Fibroblast of lung (primary cell): ENCODE measurements at regions not wholly inside any gene's neighbourhood (a gene's known extent, or its start where the extent isn't known, plus 50 kb on each side); places are given as distances from the start of the nearest gene placed in this dataset.

ENCODE experiments used
- DNase-seq, 2 donors: peaks; one replicate each; pipeline versions ENCODE4 v3.0.0 to v3.0.0-alpha.2; 2010; ENCODE audit warnings: low read depth in 2 of 2
- H2AFZ ChIP-seq: 2 replicates; pipeline ENCODE4 v1.5.1; 2012; ENCODE audit warnings: low read length, control low read depth, inconsistent platforms
- H3K27ac ChIP-seq: 2 replicates; pipeline ENCODE4 v1.5.1; 2011; ENCODE audit warnings: low read length, control low read depth; ENCODE audit not compliant: insufficient read depth
- H3K27me3 ChIP-seq: 2 replicates; pipeline ENCODE4 v1.5.1; 2011; ENCODE audit warnings: mild to moderate bottlenecking, low read length; ENCODE audit not compliant: control insufficient read depth, insufficient read depth
- H3K36me3 ChIP-seq: 2 replicates; pipeline ENCODE4 v1.5.1; 2011; ENCODE audit warnings: low read length; ENCODE audit not compliant: control insufficient read depth, insufficient read depth
- H3K4me1 ChIP-seq: 2 replicates; pipeline ENCODE4 v1.5.1; 2011; ENCODE audit warnings: low read length; ENCODE audit not compliant: control insufficient read depth, insufficient read depth; ENCODE audit errors: extremely low read depth
- H3K4me2 ChIP-seq: 2 replicates; pipeline ENCODE4 v1.5.1; 2011; ENCODE audit warnings: low read length, control low read depth; ENCODE audit not compliant: insufficient read depth; ENCODE audit errors: extremely low read depth
- H3K4me3 ChIP-seq, 4 experiments: fragments of 200-600 bp in 1 of 4; sonication (generic) in 1 of 4; replicated peaks in 1 of 4; 2 replicates each; pipeline ENCODE4 v1.5.1; 2011 to 2016; ENCODE audit warnings: low read length in 4 of 4, low read depth in 3 of 4, mild to moderate bottlenecking in 3 of 4, control low read depth in 2 of 4, inconsistent platforms in 1 of 4, mixed read lengths in 1 of 4; ENCODE audit not compliant: insufficient read depth in 1 of 4; ENCODE audit errors: control extremely low read depth in 1 of 4
- H3K79me2 ChIP-seq: 2 replicates; pipeline ENCODE4 v1.5.1; 2012; ENCODE audit warnings: mild to moderate bottlenecking, low read length, inconsistent platforms; ENCODE audit not compliant: control insufficient read depth, insufficient read depth
- H3K9ac ChIP-seq: 2 replicates; pipeline ENCODE4 v1.5.1; 2011; ENCODE audit warnings: mild to moderate bottlenecking, low read length, control low read depth; ENCODE audit not compliant: insufficient read depth
- H3K9me3 ChIP-seq: 2 replicates; pipeline ENCODE4 v1.5.1; 2012; ENCODE audit warnings: low read depth, low read length; ENCODE audit not compliant: control insufficient read depth, insufficient read depth
- H4K20me1 ChIP-seq: 2 replicates; pipeline ENCODE4 v1.5.1; 2011; ENCODE audit warnings: low read length; ENCODE audit not compliant: control insufficient read depth, insufficient read depth; ENCODE audit errors: extremely low read depth
- EZH2 ChIP-seq: IDR thresholded peaks from 2 replicates; pipeline ENCODE4 v1.5.1; 2012; ENCODE audit warnings: low read length, control low read depth, mild to moderate bottlenecking; ENCODE audit errors: missing control alignments
- TF ChIP-seq, protein P1 (sequence below), 2 donors: IDR thresholded peaks in 1 of 2; conservative IDR thresholded peaks in 1 of 2; 1 replicate in 1 of 2; 2 replicates in 1 of 2; pipeline ENCODE4 v1.5.1; 2011 to 2012; ENCODE audit warnings: low read length in 2 of 2, control low read depth in 1 of 2, inconsistent platforms in 1 of 2, low read depth in 1 of 2, mild to moderate bottlenecking in 1 of 2

- no peak overlapping the region for H3K9ac ChIP-seq
- H3K27ac ChIP-seq: no peak overlapping the region
- no peaks in the 10 kb centered on the region for H3K4me1 ChIP-seq
- H3K4me3 ChIP-seq: no peak overlapping the region
- H3K4me2 ChIP-seq: no peak overlapping the region
- TF ChIP-seq, protein P1, sequence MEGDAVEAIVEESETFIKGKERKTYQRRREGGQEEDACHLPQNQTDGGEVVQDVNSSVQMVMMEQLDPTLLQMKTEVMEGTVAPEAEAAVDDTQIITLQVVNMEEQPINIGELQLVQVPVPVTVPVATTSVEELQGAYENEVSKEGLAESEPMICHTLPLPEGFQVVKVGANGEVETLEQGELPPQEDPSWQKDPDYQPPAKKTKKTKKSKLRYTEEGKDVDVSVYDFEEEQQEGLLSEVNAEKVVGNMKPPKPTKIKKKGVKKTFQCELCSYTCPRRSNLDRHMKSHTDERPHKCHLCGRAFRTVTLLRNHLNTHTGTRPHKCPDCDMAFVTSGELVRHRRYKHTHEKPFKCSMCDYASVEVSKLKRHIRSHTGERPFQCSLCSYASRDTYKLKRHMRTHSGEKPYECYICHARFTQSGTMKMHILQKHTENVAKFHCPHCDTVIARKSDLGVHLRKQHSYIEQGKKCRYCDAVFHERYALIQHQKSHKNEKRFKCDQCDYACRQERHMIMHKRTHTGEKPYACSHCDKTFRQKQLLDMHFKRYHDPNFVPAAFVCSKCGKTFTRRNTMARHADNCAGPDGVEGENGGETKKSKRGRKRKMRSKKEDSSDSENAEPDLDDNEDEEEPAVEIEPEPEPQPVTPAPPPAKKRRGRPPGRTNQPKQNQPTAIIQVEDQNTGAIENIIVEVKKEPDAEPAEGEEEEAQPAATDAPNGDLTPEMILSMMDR (conservative IDR thresholded peaks at IDR 0.05 in 1 of 2, IDR thresholded peaks at IDR 0.05 in 1 of 2; ENCODE audit: low read depth in 1 of 2, low read length in 2 of 2): no peak
- no peak for TF ChIP-seq EZH2
- no peak for DNase-seq
- no peak overlapping the region for H2AFZ ChIP-seq
- no peaks in the 10 kb centered on the region for H3K79me2 ChIP-seq
- no peaks in the 10 kb centered on the region for H3K36me3 ChIP-seq
- no peaks in the 10 kb centered on the region for H4K20me1 ChIP-seq
- H3K27me3 ChIP-seq: no peaks in the 10 kb centered on the region
- no peaks in the 10 kb centered on the region for H3K9me3 ChIP-seq
Measured at GRCh38 chr13:46968450-46968849, 71.6 kb upstream of the HTR2A start.

DNA sequence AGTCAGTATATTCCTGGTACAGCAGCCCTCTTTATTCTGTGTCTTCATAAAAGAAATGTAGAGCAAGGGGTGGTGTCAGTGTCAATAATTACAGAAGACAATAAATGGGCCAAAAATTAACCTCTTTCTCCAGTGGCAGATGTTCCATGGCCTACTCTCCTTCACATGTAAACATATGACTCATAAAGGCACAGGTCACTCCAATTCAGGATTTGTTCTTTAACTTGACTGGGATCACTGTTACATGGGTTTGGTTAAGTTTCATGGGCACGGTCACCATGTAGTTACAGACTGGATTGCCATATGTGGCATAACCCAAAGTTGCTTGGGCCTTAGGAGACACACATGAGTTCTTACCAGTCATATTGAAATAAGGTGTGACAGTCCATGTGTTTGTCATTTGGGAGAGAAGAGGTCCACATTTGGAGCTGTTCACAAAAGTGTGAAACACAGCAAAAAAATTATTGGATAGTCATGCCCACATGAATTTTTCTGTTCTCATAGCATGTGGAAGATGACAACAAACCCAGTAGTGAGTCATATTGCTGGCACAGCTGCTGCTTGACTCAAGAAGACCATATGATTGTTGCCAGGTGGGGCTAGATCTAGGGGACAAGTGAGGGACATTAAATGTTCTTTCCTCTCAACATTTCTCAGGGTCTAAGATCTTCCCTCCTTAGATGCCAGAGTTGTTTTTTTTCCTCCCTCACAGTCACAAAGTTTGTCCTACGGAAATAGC is 68.1 kb upstream of the HTR2A start:
- no peak overlapping the region for H3K27ac ChIP-seq
- TF ChIP-seq, protein P1 (conservative IDR thresholded peaks at IDR 0.05 in 1 of 2, IDR thresholded peaks at IDR 0.05 in 1 of 2; ENCODE audit: low read depth in 1 of 2, low read length in 2 of 2): no peak
- TF ChIP-seq EZH2: no peak
- peak; percentile 55 to 75 for DNase-seq

GRCh38 chr13:46963904-46964303 is 67.1 kb upstream of the HTR2A start:
- no peaks in the 10 kb centered on the region for H3K27me3 ChIP-seq
- H4K20me1 ChIP-seq: no peaks in the 10 kb centered on the region
- no peak overlapping the region for H3K4me2 ChIP-seq
- H3K4me3 ChIP-seq: no peak overlapping the region
- H3K79me2 ChIP-seq: no peaks in the 10 kb centered on the region
- H2AFZ ChIP-seq: no peak overlapping the region
- no peak for DNase-seq
- H3K4me1 ChIP-seq: no peaks in the 10 kb centered on the region
- TF ChIP-seq, protein P1 (conservative IDR thresholded peaks at IDR 0.05 in 1 of 2, IDR thresholded peaks at IDR 0.05 in 1 of 2; ENCODE audit: low read depth in 1 of 2, low read length in 2 of 2): no peak
- no peak for TF ChIP-seq EZH2
- H3K9ac ChIP-seq: no peak overlapping the region
- H3K9me3 ChIP-seq: no peaks in the 10 kb centered on the region
- H3K27ac ChIP-seq: no peak overlapping the region
- no peaks in the 10 kb centered on the region for H3K36me3 ChIP-seq

More for the DNA sequence above, 68.1 kb upstream of the HTR2A start:
- Histone ChIP-seq H3K9ac (no peak overlapping the region), H3K4me3 (no peak overlapping the region), H3K36me3 (no peaks in the 10 kb centered on the region), H3K4me1 (no peaks in the 10 kb centered on the region), H3K79me2 (no peaks in the 10 kb centered on the region), H2AFZ (no peak overlapping the region), H4K20me1 (no peaks in the 10 kb centered on the region), H3K27me3 (no peaks in the 10 kb centered on the region), H3K9me3 (no peaks in the 10 kb centered on the region), H3K4me2 (no peak overlapping the region)
